ENCODE measurements at regions not wholly inside any gene's neighbourhood (a gene's known extent, or its start where the extent isn't known, plus 50 kb on each side); places are given as distances from the start of the nearest gene placed in this dataset.
"Not testable (repeated sequence)": the region's sequence is repeated elsewhere in the genome, so short reads cannot be mapped to it uniquely, and the experiment has no call there.

GRCh38 chr5:135735831-135736230 is 98.6 kb upstream of the SLC25A48 start:
- H3K36me3 ChIP-seq (replicated peaks in 1 of 2; ENCODE audit: control insufficient read depth in 1 of 2, insufficient read depth in 2 of 2, low read length in 1 of 2): no peaks in the 10 kb centered on the region
- no peak for DNase-seq
- no peaks in the 10 kb centered on the region for H3K4me1 ChIP-seq (ENCODE audit: control insufficient read depth in 1 of 2, insufficient read depth in 2 of 2, low read depth in 1 of 2, low read length in 1 of 2)
- H3K9ac ChIP-seq: no peak overlapping the region
- no peak overlapping the region for H3K4me3 ChIP-seq (ENCODE audit: low read depth in 2 of 2, low read length in 1 of 2)
- TF ChIP-seq FOXM1 (IDR thresholded peaks at IDR 0.05; ENCODE audit: low read depth) (no peak), CTCF (IDR thresholded peaks at IDR 0.05) (no peak), YY1 (IDR thresholded peaks at IDR 0.05; ENCODE audit: low read depth) (no peak), FOXJ3 (CRISPR knock-in tag; IDR thresholded peaks at IDR 0.05) (no peak), POLR2AphosphoS5 (IDR thresholded peaks at IDR 0.05; ENCODE audit: low read depth, low read length) (no peak), SIN3A (IDR thresholded peaks at IDR 0.05; ENCODE audit: borderline replicate concordance, low read depth, low read length) (no peak), FOSL2 (IDR thresholded peaks at IDR 0.05; ENCODE audit: borderline replicate concordance, low read depth) (no peak), RCOR1 (IDR thresholded peaks at IDR 0.05; ENCODE audit: low read length) (no peak), NFIC (IDR thresholded peaks at IDR 0.05; ENCODE audit: borderline replicate concordance) (no peak), CHD2 (IDR thresholded peaks at IDR 0.05; ENCODE audit: low read length, partially characterized antibody) (no peak), MXI1 (IDR thresholded peaks at IDR 0.05; ENCODE audit: low read depth, low read length) (no peak), GATA2 (CRISPR knock-in tag; IDR thresholded peaks at IDR 0.05) (no peak), MEF2A (IDR thresholded peaks at IDR 0.05; ENCODE audit: borderline replicate concordance, low read depth) (no peak), NRF1 (IDR thresholded peaks at IDR 0.05; ENCODE audit: low read depth, low read length) (no peak), TAF1 (IDR thresholded peaks at IDR 0.05; ENCODE audit: borderline replicate concordance, low read depth, low read length) (no peak)
- TF ChIP-seq, protein P1, sequence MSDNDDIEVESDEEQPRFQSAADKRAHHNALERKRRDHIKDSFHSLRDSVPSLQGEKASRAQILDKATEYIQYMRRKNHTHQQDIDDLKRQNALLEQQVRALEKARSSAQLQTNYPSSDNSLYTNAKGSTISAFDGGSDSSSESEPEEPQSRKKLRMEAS (IDR thresholded peaks at IDR 0.05; ENCODE audit: low read depth): no peak
- ChIA-PET POLR2A (no interaction called here), CTCF (interaction anchor here (0.6 to 1.2 kb wide), 2 partner anchors 8 to 175 kb away, joined by 3 read pairs; no protein-coding TSS in a partner anchor)
- no peaks in the 10 kb centered on the region for H3F3A ChIP-seq (replicated peaks; ENCODE audit: insufficient read depth)
- peaks cover 5% of the 10 kb centered on the region; the same call in 1 of the 2 replicates for H3K27me3 ChIP-seq (ENCODE audit: insufficient read depth)
- WGBS (ENCODE audit: low lambda C conversion rate): 54% methylated on average over 6 of the region's 6 CpGs
- H3K4me2 ChIP-seq: no peak overlapping the region
- H2AFZ ChIP-seq (ENCODE audit: low read depth): no peak overlapping the region
- H3K79me2 ChIP-seq (ENCODE audit: insufficient read depth): no peaks in the 10 kb centered on the region
- H3K9me3 ChIP-seq: no peaks in the 10 kb centered on the region
- H3K27ac ChIP-seq (ENCODE audit: low read depth in 2 of 2, low read length in 1 of 2): no peak overlapping the region
- H3K9me2 ChIP-seq: no peaks in the 10 kb centered on the region
- no peaks in the 10 kb centered on the region for H4K20me1 ChIP-seq (ENCODE audit: insufficient read depth)

GRCh38 chr5:135734956-135735355 is 99.5 kb upstream of the SLC25A48 start:
- CTCF ChIA-PET: interaction anchor here (1.0 to 1.2 kb wide), 2 partner anchors 9 to 269 kb away, joined by 3 to 4 read pairs; no protein-coding TSS in a partner anchor
- H3K27ac ChIP-seq (ENCODE audit: low read depth in 2 of 2, low read length in 1 of 2); H4K20me1 ChIP-seq (ENCODE audit: insufficient read depth); H3K79me2 ChIP-seq (ENCODE audit: insufficient read depth); H3K4me1 ChIP-seq (ENCODE audit: control insufficient read depth in 1 of 2, insufficient read depth in 2 of 2, low read depth in 1 of 2, low read length in 1 of 2); H3K9ac ChIP-seq; H3K4me2 ChIP-seq; H3K36me3 ChIP-seq (replicated peaks in 1 of 2; ENCODE audit: control insufficient read depth in 1 of 2, insufficient read depth in 2 of 2, low read length in 1 of 2); H3K4me3 ChIP-seq (ENCODE audit: low read depth in 2 of 2, low read length in 1 of 2); DNase-seq; H3F3A ChIP-seq (replicated peaks; ENCODE audit: insufficient read depth); H3K9me3 ChIP-seq; H2AFZ ChIP-seq (ENCODE audit: low read depth); H3K9me2 ChIP-seq; H3K27me3 ChIP-seq (ENCODE audit: insufficient read depth); POLR2A ChIA-PET: not testable (repeated sequence)
- WGBS (ENCODE audit: low lambda C conversion rate): 25% methylated on average over 4 of the region's 8 CpGs

GRCh38 chr5:135731034-135731433 is 103.4 kb upstream of the SLC25A48 start:
- H3K27ac ChIP-seq (ENCODE audit: low read depth in 2 of 2, low read length in 1 of 2); H4K20me1 ChIP-seq (ENCODE audit: insufficient read depth); H3K9me3 ChIP-seq; H3K4me1 ChIP-seq (ENCODE audit: control insufficient read depth in 1 of 2, insufficient read depth in 2 of 2, low read depth in 1 of 2, low read length in 1 of 2); H3K27me3 ChIP-seq (ENCODE audit: insufficient read depth); H3K9ac ChIP-seq; H3K4me2 ChIP-seq; H3K79me2 ChIP-seq (ENCODE audit: insufficient read depth); POLR2A ChIA-PET; H3F3A ChIP-seq (replicated peaks; ENCODE audit: insufficient read depth); DNase-seq; H2AFZ ChIP-seq (ENCODE audit: low read depth); H3K4me3 ChIP-seq (ENCODE audit: low read depth in 2 of 2, low read length in 1 of 2); H3K9me2 ChIP-seq; H3K36me3 ChIP-seq (replicated peaks in 1 of 2; ENCODE audit: control insufficient read depth in 1 of 2, insufficient read depth in 2 of 2, low read length in 1 of 2): not testable (repeated sequence)
- CTCF ChIA-PET: interaction anchor here (4.6 kb wide), 1 partner anchor 169 kb away, joined by 32 read pairs; no protein-coding TSS in a partner anchor
- 40% methylated on average over 1 of the region's 1 CpG for WGBS (ENCODE audit: low lambda C conversion rate)

DNA sequence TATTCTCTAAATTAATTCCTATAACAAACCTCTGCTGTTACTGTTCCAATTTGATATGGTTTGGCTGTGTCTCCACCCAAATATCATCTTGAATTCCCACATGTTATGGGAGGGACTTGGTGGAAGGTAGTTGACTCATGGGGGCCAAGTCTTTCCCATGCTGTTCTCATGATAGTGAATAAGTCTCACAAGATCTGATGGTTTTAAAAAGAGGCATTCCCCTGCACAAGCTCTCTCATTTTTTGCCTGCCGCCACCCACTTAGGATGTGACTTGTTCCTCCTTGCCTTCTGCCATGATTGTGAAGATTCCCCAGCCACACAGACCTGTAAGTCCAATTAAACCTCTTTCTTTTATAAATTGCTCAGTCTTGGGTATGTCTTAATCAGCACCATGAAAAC is 104.3 kb upstream of the SLC25A48 start:
- H3K4me3 ChIP-seq (ENCODE audit: low read depth in 2 of 2, low read length in 1 of 2); H3K27me3 ChIP-seq (ENCODE audit: insufficient read depth); H3K36me3 ChIP-seq (replicated peaks in 1 of 2; ENCODE audit: control insufficient read depth in 1 of 2, insufficient read depth in 2 of 2, low read length in 1 of 2); H4K20me1 ChIP-seq (ENCODE audit: insufficient read depth); H3K79me2 ChIP-seq (ENCODE audit: insufficient read depth); H3K9ac ChIP-seq; H3K4me1 ChIP-seq (ENCODE audit: control insufficient read depth in 1 of 2, insufficient read depth in 2 of 2, low read depth in 1 of 2, low read length in 1 of 2); H2AFZ ChIP-seq (ENCODE audit: low read depth); H3F3A ChIP-seq (replicated peaks; ENCODE audit: insufficient read depth); H3K9me2 ChIP-seq; DNase-seq; H3K9me3 ChIP-seq; H3K4me2 ChIP-seq; H3K27ac ChIP-seq (ENCODE audit: low read depth in 2 of 2, low read length in 1 of 2); POLR2A ChIA-PET: not testable (repeated sequence)
- 55% methylated on average over 1 of the region's 1 CpG for WGBS (ENCODE audit: low lambda C conversion rate)
- CTCF ChIA-PET: interaction anchor here (0.8 to 4.6 kb wide), 6 partner anchors 100 to 180 kb away, joined by 3 to 32 read pairs (median 8); no protein-coding TSS in a partner anchor
